ENCODE measurements at regions not wholly inside any gene's neighbourhood (a gene's known extent, or its start where the extent isn't known, plus 50 kb on each side); places are given as distances from the start of the nearest gene placed in this dataset.
A peak's percentile ranks its signal among the peaks of the same experiment; 100 is the strongest.

GRCh38 chr5:99715921-99716320 lies 787.1 kb upstream of the CHD1 start:
- TF ChIP-seq CTCF (conservative IDR thresholded peaks at IDR 0.05; ENCODE audit: low read length) (0 out of 2 replicates have a peak, but pooled peaks have one; percentile 33), EZH2phosphoT487 (IDR thresholded peaks at IDR 0.05; ENCODE audit: borderline replicate concordance, low read depth, low read length) (no peak)
